ENCODE measurements at regions not wholly inside any gene's neighbourhood (a gene's known extent, or its start where the extent isn't known, plus 50 kb on each side); places are given as distances from the start of the nearest gene placed in this dataset.

DNA sequence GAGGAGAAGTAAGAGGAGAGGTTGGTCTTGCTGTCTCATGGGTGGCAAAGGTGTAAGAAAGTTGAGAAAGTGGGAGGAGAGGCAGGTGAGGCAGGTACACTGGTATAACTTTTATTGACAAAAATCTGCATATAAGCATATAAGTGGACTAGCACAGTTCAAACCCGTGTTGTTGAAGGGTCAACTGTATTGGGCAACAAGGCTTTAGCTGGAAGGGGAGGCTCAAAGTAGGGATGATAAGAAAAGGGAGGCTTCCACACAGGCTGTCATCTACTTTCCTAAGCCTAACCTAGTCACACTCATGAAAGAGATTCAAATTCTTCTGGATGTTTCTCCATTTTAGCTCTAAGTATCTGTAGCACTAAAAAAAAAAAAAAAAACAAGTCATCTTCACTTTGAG is 188.1 kb upstream of the SEMA6D start:
- H2BK15ac ChIP-seq (ENCODE audit: low read depth, low read length) = no peak overlapping the region
- H3K27me3 ChIP-seq (ENCODE audit: insufficient read depth, low read length) = no peaks in the 10 kb centered on the region
- H3K27ac ChIP-seq (ENCODE audit: insufficient read length, low read depth, low read length) = no peak overlapping the region
- H2BK12ac ChIP-seq (ENCODE audit: insufficient read length, low read depth, low read length) = no peak overlapping the region
- no peaks in the 10 kb centered on the region for H3K9me3 ChIP-seq (ENCODE audit: control insufficient read depth, low read depth, low read length)
- H3K4me1 ChIP-seq (ENCODE audit: insufficient read depth, low read length) = no peaks in the 10 kb centered on the region
- Mint-ChIP-seq H3K27ac (no peak overlapping the region), H3K4me3 (no peak overlapping the region), H3K36me3 (ENCODE audit: insufficient read depth in 1 of 3, low read depth in 3 of 3) (no peaks in the 10 kb centered on the region), H3K9me3 (no peaks in the 10 kb centered on the region), H3K27me3 (ENCODE audit: low read depth) (no peaks in the 10 kb centered on the region), H3K4me1 (peaks cover 0 to 8% of the 10 kb centered on the region in 2 experiments; a peak in 3 of 4 replicates)
- H4K20me1 ChIP-seq (ENCODE audit: control insufficient read depth, insufficient read depth, insufficient read length) = no peaks in the 10 kb centered on the region
- H2AK5ac ChIP-seq (ENCODE audit: insufficient read length, low read length) = no peak overlapping the region
- H3K79me2 ChIP-seq (ENCODE audit: insufficient read depth, low read length) = no peaks in the 10 kb centered on the region
- H2BK120ac ChIP-seq (ENCODE audit: low read depth, low read length, poor library complexity, severe bottlenecking) = no peak overlapping the region
- no CpG with 5 or more reads among the region's 1 CpG for WGBS (ENCODE audit: extremely low coverage, insufficient read length, low lambda C conversion rate)
- TF ChIP-seq, protein P1, sequence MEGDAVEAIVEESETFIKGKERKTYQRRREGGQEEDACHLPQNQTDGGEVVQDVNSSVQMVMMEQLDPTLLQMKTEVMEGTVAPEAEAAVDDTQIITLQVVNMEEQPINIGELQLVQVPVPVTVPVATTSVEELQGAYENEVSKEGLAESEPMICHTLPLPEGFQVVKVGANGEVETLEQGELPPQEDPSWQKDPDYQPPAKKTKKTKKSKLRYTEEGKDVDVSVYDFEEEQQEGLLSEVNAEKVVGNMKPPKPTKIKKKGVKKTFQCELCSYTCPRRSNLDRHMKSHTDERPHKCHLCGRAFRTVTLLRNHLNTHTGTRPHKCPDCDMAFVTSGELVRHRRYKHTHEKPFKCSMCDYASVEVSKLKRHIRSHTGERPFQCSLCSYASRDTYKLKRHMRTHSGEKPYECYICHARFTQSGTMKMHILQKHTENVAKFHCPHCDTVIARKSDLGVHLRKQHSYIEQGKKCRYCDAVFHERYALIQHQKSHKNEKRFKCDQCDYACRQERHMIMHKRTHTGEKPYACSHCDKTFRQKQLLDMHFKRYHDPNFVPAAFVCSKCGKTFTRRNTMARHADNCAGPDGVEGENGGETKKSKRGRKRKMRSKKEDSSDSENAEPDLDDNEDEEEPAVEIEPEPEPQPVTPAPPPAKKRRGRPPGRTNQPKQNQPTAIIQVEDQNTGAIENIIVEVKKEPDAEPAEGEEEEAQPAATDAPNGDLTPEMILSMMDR (conservative IDR thresholded peaks at IDR 0.05) = no peak
- no peak overlapping the region for H4K5ac ChIP-seq (ENCODE audit: insufficient read length, low read depth, low read length)
- no peak overlapping the region for H3K23ac ChIP-seq (ENCODE audit: insufficient read length, low read depth, low read length)
- H3K4ac ChIP-seq (ENCODE audit: low read depth, low read length) = no peak overlapping the region
- no peaks in the 10 kb centered on the region for H3K23me2 ChIP-seq (ENCODE audit: insufficient read length, low read depth, low read length, poor library complexity, severe bottlenecking)
- no peak for DNase-seq
- no peak overlapping the region for H2AFZ ChIP-seq (ENCODE audit: low read length)
- no peak overlapping the region for H3K18ac ChIP-seq (ENCODE audit: insufficient read length, low read depth, low read length)
- no peak overlapping the region for H3K56ac ChIP-seq (ENCODE audit: insufficient read length, low read depth, low read length)
- no peak overlapping the region for H3K14ac ChIP-seq (ENCODE audit: insufficient read depth, low read length)
- H2BK20ac ChIP-seq (ENCODE audit: low read depth, low read length, poor library complexity, severe bottlenecking) = no peak overlapping the region
- no peak overlapping the region for H4K91ac ChIP-seq (ENCODE audit: insufficient read length, low read depth, low read length)
- no peak overlapping the region for H3K9ac ChIP-seq (ENCODE audit: extremely low read depth, insufficient read length, low read length)
- no peak overlapping the region for H2BK5ac ChIP-seq (ENCODE audit: insufficient read length, low read length)
- H4K8ac ChIP-seq (replicated peaks; ENCODE audit: insufficient read length, low read depth, low read length) = no peak overlapping the region
- H3K79me1 ChIP-seq (ENCODE audit: insufficient read depth, low read depth, low read length, poor library complexity, severe bottlenecking) = no peaks in the 10 kb centered on the region
- no peak overlapping the region for H3T11ph ChIP-seq (ENCODE audit: low read length)
- H3K4me2 ChIP-seq (ENCODE audit: insufficient read depth, insufficient read length, low read length) = no peak overlapping the region

Measured in H9 (cell line).